Panc1 (cell line): ENCODE measurements at regions not wholly inside any gene's neighbourhood (a gene's known extent, or its start where the extent isn't known, plus 50 kb on each side); places are given as distances from the start of the nearest gene placed in this dataset.

Experiments used
- POLR2AphosphoS5 ChIP-seq: IDR thresholded peaks from 2 replicates; pipeline ENCODE4 v1.6.1; 2012; ENCODE audit warnings: mild to moderate bottlenecking, low read depth, low read length, moderate library complexity
- TCF7L2 ChIP-seq: IDR thresholded peaks from 2 replicates; pipeline ENCODE4 v1.6.1; 2011; ENCODE audit warnings: mild to moderate bottlenecking, low read depth, low read length, inconsistent platforms
- TF ChIP-seq, protein P1 (sequence below): fragments of 450-650 bp; IDR thresholded peaks from 2 replicates; pipeline ENCODE4 v1.5.1; 2017; ENCODE audit warnings: mild to moderate bottlenecking
- TF ChIP-seq, protein P2 (sequence below), 2 experiments: IDR thresholded peaks; 2 replicates each; pipeline ENCODE4 v1.6.1; 2011 to 2012; ENCODE audit warnings: low read depth in 2 of 2, control low read depth in 1 of 2, low read length in 1 of 2, mild to moderate bottlenecking in 1 of 2, moderate library complexity in 1 of 2; ENCODE audit not compliant: insufficient read depth in 1 of 2

DNA sequence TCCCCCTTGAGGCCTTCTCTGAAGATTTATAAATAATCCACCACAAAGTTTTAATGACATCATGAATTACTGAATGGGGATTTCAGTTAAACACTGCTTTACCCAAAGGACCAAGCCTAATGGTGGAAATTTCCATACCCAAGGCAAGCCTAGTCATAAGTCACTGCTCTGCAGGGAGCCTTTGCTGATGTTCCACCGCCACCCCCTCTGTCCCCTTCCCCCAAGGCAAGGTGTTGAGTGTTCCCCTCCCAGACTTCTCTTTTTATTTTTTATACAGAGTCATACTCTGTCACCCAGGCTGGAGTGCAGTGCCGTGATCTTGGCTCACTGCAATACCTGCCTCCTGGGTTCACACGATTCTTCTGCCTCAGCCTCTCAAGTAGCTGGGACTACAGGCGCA lies 76.4 kb upstream of the FUNDC1 start:
- TF ChIP-seq POLR2AphosphoS5, result no peak
- TF ChIP-seq, protein P1, sequence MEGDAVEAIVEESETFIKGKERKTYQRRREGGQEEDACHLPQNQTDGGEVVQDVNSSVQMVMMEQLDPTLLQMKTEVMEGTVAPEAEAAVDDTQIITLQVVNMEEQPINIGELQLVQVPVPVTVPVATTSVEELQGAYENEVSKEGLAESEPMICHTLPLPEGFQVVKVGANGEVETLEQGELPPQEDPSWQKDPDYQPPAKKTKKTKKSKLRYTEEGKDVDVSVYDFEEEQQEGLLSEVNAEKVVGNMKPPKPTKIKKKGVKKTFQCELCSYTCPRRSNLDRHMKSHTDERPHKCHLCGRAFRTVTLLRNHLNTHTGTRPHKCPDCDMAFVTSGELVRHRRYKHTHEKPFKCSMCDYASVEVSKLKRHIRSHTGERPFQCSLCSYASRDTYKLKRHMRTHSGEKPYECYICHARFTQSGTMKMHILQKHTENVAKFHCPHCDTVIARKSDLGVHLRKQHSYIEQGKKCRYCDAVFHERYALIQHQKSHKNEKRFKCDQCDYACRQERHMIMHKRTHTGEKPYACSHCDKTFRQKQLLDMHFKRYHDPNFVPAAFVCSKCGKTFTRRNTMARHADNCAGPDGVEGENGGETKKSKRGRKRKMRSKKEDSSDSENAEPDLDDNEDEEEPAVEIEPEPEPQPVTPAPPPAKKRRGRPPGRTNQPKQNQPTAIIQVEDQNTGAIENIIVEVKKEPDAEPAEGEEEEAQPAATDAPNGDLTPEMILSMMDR, result no peak
- TF ChIP-seq, protein P2, sequence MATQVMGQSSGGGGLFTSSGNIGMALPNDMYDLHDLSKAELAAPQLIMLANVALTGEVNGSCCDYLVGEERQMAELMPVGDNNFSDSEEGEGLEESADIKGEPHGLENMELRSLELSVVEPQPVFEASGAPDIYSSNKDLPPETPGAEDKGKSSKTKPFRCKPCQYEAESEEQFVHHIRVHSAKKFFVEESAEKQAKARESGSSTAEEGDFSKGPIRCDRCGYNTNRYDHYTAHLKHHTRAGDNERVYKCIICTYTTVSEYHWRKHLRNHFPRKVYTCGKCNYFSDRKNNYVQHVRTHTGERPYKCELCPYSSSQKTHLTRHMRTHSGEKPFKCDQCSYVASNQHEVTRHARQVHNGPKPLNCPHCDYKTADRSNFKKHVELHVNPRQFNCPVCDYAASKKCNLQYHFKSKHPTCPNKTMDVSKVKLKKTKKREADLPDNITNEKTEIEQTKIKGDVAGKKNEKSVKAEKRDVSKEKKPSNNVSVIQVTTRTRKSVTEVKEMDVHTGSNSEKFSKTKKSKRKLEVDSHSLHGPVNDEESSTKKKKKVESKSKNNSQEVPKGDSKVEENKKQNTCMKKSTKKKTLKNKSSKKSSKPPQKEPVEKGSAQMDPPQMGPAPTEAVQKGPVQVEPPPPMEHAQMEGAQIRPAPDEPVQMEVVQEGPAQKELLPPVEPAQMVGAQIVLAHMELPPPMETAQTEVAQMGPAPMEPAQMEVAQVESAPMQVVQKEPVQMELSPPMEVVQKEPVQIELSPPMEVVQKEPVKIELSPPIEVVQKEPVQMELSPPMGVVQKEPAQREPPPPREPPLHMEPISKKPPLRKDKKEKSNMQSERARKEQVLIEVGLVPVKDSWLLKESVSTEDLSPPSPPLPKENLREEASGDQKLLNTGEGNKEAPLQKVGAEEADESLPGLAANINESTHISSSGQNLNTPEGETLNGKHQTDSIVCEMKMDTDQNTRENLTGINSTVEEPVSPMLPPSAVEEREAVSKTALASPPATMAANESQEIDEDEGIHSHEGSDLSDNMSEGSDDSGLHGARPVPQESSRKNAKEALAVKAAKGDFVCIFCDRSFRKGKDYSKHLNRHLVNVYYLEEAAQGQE (IDR thresholded peaks at IDR 0.05; ENCODE audit: insufficient read depth in 1 of 2, low read depth in 2 of 2, low read length in 1 of 2), result no peak
- no peak for TF ChIP-seq TCF7L2
